CD8-positive, alpha-beta memory T cell (primary cell): ENCODE measurements at regions not wholly inside any gene's neighbourhood (a gene's known extent, or its start where the extent isn't known, plus 50 kb on each side); places are given as distances from the start of the nearest gene placed in this dataset.

ENCODE experiments used
- CTCF ChIA-PET: fragments of 350-600 bp; sonication (Branson Sonifier 250); formaldehyde crosslinking; loops from one replicate; lab custom pipeline; 2021; ENCODE audit warnings: antibody characterized with exemption; lab: Charles Lee
- POLR2A ChIA-PET: fragments of 350-600 bp; sonication (Branson Sonifier 250); formaldehyde crosslinking; loops from one replicate; lab custom pipeline; 2021; ENCODE audit warnings: antibody characterized with exemption; lab: Charles Lee
- DNase-seq, 5 donors: peaks; one replicate each; pipeline versions ENCODE4 v3.0.0 to v3.0.0-alpha.2; 2020 to 2022; ENCODE audit warnings: mixed read lengths in 1 of 5
- H3K27ac ChIP-seq: one replicate; pipeline ENCODE4 v1.7.0; 2013; ENCODE audit warnings: low read depth, mild to moderate bottlenecking, low read length, moderate library complexity
- H3K27me3 ChIP-seq: 2 replicates; pipeline ENCODE4 v1.7.0; 2013; ENCODE audit warnings: low read length, mild to moderate bottlenecking; ENCODE audit not compliant: insufficient read depth, poor library complexity, severe bottlenecking
- H3K36me3 ChIP-seq: 2 replicates; pipeline ENCODE4 v1.7.0; 2013; ENCODE audit warnings: mild to moderate bottlenecking, low read length, moderate library complexity; ENCODE audit not compliant: insufficient read depth
- H3K4me1 ChIP-seq: 2 replicates; pipeline ENCODE4 v1.7.0; 2013; ENCODE audit warnings: mild to moderate bottlenecking, low read length, moderate library complexity; ENCODE audit not compliant: insufficient read depth
- H3K4me3 ChIP-seq: 2 replicates; pipeline ENCODE4 v1.7.0; 2013; ENCODE audit warnings: mild to moderate bottlenecking, low read length
- H3K9me3 ChIP-seq: 2 replicates; pipeline ENCODE4 v1.7.0; 2013; ENCODE audit warnings: mild to moderate bottlenecking, low read length
- H3K27ac Mint-ChIP-seq, 8 donors: one replicate each; pipeline ENCODE4 v1.8.0; 2020 to 2021; ENCODE audit warnings: mixed read lengths in 8 of 8, mild to moderate bottlenecking in 6 of 8, inconsistent platforms in 3 of 8, moderate library complexity in 3 of 8
- H3K27me3 Mint-ChIP-seq, 2 donors: one replicate each; pipeline ENCODE4 v1.8.0; 2020 to 2021; ENCODE audit warnings: mixed read lengths in 2 of 2, mild to moderate bottlenecking in 1 of 2, moderate library complexity in 1 of 2
- H3K36me3 Mint-ChIP-seq, 3 donors: one replicate each; pipeline ENCODE4 v1.8.0; 2020 to 2021; ENCODE audit warnings: mixed read lengths in 3 of 3, inconsistent platforms in 1 of 3, mild to moderate bottlenecking in 1 of 3
- H3K4me1 Mint-ChIP-seq, 3 donors: one replicate each; pipeline ENCODE4 v1.8.0; 2020 to 2021; ENCODE audit warnings: mixed read lengths in 3 of 3, inconsistent platforms in 1 of 3, mild to moderate bottlenecking in 1 of 3
- H3K4me3 Mint-ChIP-seq, 7 donors: one replicate each; pipeline ENCODE4 v1.8.0; 2020 to 2021; ENCODE audit warnings: mixed read lengths in 7 of 7, mild to moderate bottlenecking in 6 of 7, moderate library complexity in 4 of 7, inconsistent platforms in 2 of 7
- H3K9me3 Mint-ChIP-seq, 5 donors: one replicate each; pipeline ENCODE4 v1.8.0; 2020 to 2022; ENCODE audit warnings: mixed read lengths in 5 of 5, mild to moderate bottlenecking in 3 of 5, moderate library complexity in 2 of 5, inconsistent platforms in 1 of 5

- no peak overlapping the region for H3K27ac Mint-ChIP-seq
- no peaks in the 10 kb centered on the region for H3K9me3 Mint-ChIP-seq
- H3K9me3 ChIP-seq, result no peaks in the 10 kb centered on the region
- H3K27ac ChIP-seq, result no peak overlapping the region
- no peaks in the 10 kb centered on the region for H3K27me3 Mint-ChIP-seq
- POLR2A ChIA-PET, result no interaction called here
- H3K36me3 ChIP-seq, result no peaks in the 10 kb centered on the region
- H3K4me3 ChIP-seq, result no peak overlapping the region
- no peaks in the 10 kb centered on the region for H3K4me1 Mint-ChIP-seq
- no peak overlapping the region for H3K4me3 Mint-ChIP-seq
- H3K4me1 ChIP-seq, result no peaks in the 10 kb centered on the region
- CTCF ChIA-PET, result no interaction called here
- no peaks in the 10 kb centered on the region for H3K36me3 Mint-ChIP-seq
- no peaks in the 10 kb centered on the region for H3K27me3 ChIP-seq
- DNase-seq, result no peak
Measured at GRCh38 chr14:22189881-22190280, 399.1 kb downstream of the DAD1 start.

DNA sequence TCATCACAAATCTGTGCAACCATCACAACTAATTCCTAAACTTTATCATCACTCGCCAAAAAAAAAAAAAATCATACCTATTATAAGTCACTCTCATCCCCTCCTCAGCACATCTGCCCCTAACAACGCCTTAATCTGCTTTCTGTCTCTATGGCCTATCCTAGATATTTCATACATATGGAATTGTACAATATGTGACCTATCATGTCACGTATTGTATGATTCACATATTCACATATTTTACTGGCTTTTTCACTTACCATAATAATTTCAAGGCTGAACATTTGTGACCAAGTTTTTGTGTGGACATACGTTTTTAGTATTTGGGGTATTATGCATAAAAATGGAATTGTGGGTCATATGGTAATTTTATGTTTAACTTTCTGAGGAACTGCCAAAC, 400.7 kb downstream of the DAD1 start:
- H3K9me3 Mint-ChIP-seq, result no peaks in the 10 kb centered on the region
- DNase-seq, result no peak
- H3K4me3 Mint-ChIP-seq, result no peak overlapping the region
- ChIA-PET POLR2A (no interaction called here), CTCF (no interaction called here)
- no peaks in the 10 kb centered on the region for H3K4me1 Mint-ChIP-seq
- Histone ChIP-seq H3K27ac (no peak overlapping the region), H3K4me1 (no peaks in the 10 kb centered on the region), H3K27me3 (no peaks in the 10 kb centered on the region), H3K4me3 (no peak overlapping the region), H3K36me3 (no peaks in the 10 kb centered on the region), H3K9me3 (no peaks in the 10 kb centered on the region)
- H3K27me3 Mint-ChIP-seq, result no peaks in the 10 kb centered on the region
- H3K27ac Mint-ChIP-seq, result no peak overlapping the region
- no peaks in the 10 kb centered on the region for H3K36me3 Mint-ChIP-seq

GRCh38 chr14:22185789-22186188, 403.2 kb downstream of the DAD1 start:
- DNase-seq, result no peak
- H3K9me3 Mint-ChIP-seq, result no peaks in the 10 kb centered on the region
- Histone ChIP-seq H3K4me3 (no peak overlapping the region), H3K27me3 (no peaks in the 10 kb centered on the region), H3K27ac (no peak overlapping the region), H3K9me3 (no peaks in the 10 kb centered on the region), H3K4me1 (no peaks in the 10 kb centered on the region), H3K36me3 (no peaks in the 10 kb centered on the region)
- H3K4me3 Mint-ChIP-seq, result no peak overlapping the region
- H3K4me1 Mint-ChIP-seq, result no peaks in the 10 kb centered on the region
- no peaks in the 10 kb centered on the region for H3K36me3 Mint-ChIP-seq
- H3K27me3 Mint-ChIP-seq, result no peaks in the 10 kb centered on the region
- ChIA-PET POLR2A (no interaction called here), CTCF (no interaction called here)
- H3K27ac Mint-ChIP-seq, result no peak overlapping the region

- H3K4me1 Mint-ChIP-seq, result no peaks in the 10 kb centered on the region
- no peaks in the 10 kb centered on the region for H3K4me1 ChIP-seq
- H3K36me3 ChIP-seq, result no peaks in the 10 kb centered on the region
- no peaks in the 10 kb centered on the region for H3K9me3 ChIP-seq
- no peaks in the 10 kb centered on the region for H3K27me3 Mint-ChIP-seq
- no peak overlapping the region for H3K4me3 ChIP-seq
- POLR2A ChIA-PET, result no interaction called here
- no peak overlapping the region for H3K27ac Mint-ChIP-seq
- no peaks in the 10 kb centered on the region for H3K27me3 ChIP-seq
- H3K4me3 Mint-ChIP-seq, result no peak overlapping the region
- CTCF ChIA-PET, result no interaction called here
- no peaks in the 10 kb centered on the region for H3K9me3 Mint-ChIP-seq
- no peak overlapping the region for H3K27ac ChIP-seq
- no peak for DNase-seq
- H3K36me3 Mint-ChIP-seq, result no peaks in the 10 kb centered on the region
Measured at GRCh38 chr14:22185191-22185590, 403.8 kb downstream of the DAD1 start.

DNA sequence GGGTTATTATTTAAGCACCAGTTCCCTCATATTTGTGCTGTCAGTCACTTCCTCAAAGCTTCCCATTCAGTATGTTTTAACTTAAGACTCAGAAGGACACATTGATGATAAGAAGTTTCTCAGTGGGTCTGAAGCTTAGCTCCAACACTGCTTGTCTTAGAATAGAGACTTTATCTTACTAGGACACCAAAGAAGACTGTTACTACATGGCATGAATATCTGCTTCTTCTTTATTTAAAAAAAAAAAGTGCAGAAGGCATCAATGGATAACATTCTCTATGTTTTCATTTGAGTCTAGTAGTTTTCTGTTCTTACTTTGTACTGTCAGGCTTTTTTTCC, 404.2 kb downstream of the DAD1 start:
- no peak overlapping the region for H3K27ac ChIP-seq
- no peaks in the 10 kb centered on the region for H3K27me3 ChIP-seq
- DNase-seq, result no peak
- H3K27ac Mint-ChIP-seq, result no peak overlapping the region
- POLR2A ChIA-PET, result no interaction called here
- H3K36me3 ChIP-seq, result no peaks in the 10 kb centered on the region
- no peaks in the 10 kb centered on the region for H3K36me3 Mint-ChIP-seq
- H3K4me3 Mint-ChIP-seq, result no peak overlapping the region
- H3K4me3 ChIP-seq, result no peak overlapping the region
- CTCF ChIA-PET, result no interaction called here
- H3K4me1 Mint-ChIP-seq, result no peaks in the 10 kb centered on the region
- H3K9me3 ChIP-seq, result no peaks in the 10 kb centered on the region
- no peaks in the 10 kb centered on the region for H3K27me3 Mint-ChIP-seq
- H3K4me1 ChIP-seq, result no peaks in the 10 kb centered on the region
- H3K9me3 Mint-ChIP-seq, result no peaks in the 10 kb centered on the region

DNA sequence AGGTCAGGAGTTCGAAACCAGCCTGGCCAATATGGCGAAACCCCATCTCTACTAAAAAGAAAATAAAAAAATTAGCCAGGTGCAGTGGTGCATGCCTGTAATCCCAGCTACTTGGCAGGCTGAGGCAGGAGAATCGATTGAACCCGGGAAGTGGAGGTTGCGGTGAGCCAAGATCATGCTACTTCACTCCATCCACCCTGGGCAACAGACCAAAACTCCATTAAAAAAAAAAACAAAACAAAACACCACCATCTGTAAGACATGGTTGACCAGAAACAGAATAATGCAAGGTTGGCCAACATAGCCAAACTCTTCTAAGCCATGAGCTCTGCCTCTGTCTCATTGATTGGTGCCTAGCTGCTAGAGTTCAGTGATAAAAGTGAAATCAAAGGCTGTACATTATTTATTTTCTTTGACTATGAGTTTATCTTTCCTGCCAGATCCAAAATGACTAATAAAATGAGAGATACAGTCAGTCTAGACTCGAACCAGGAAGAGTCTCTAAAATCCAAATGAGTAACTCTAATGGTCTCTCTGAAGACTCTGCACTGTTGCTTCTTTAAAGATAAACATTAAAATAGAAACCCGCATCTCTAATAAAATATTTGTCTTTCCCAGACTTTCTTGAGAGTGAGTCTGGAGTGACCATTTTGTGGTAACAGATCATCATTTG, 404.7 kb downstream of the DAD1 start:
- Histone ChIP-seq H3K27ac (no peak overlapping the region), H3K4me1 (no peaks in the 10 kb centered on the region), H3K4me3 (no peak overlapping the region), H3K9me3 (no peaks in the 10 kb centered on the region), H3K27me3 (no peaks in the 10 kb centered on the region), H3K36me3 (no peaks in the 10 kb centered on the region)
- Mint-ChIP-seq H3K27ac (no peak overlapping the region), H3K9me3 (no peaks in the 10 kb centered on the region), H3K4me3 (no peak overlapping the region), H3K36me3 (no peaks in the 10 kb centered on the region), H3K4me1 (no peaks in the 10 kb centered on the region), H3K27me3 (no peaks in the 10 kb centered on the region)
- CTCF ChIA-PET, result no interaction called here
- POLR2A ChIA-PET, result no interaction called here
- no peak for DNase-seq

DNA sequence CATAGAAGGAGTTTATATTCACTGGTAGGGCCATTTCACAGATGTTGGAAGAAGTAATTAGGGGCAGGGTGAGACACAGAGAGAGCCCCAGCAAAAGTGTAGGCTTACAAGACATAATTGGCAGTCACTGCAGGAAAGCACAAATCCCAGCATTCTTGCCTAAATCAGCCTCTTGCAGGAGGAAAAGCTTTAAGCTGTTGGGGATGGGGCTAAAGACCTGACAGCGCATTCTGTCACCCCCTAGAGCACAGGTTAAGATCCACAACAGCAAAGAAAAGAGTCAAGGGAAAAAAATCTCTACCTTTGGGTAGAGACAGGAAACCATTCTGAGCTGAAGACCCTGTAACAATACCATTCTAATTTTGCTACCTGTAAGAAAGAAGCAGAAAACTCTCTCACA, 409.0 kb downstream of the DAD1 start:
- Mint-ChIP-seq H3K9me3 (no peaks in the 10 kb centered on the region), H3K4me3 (no peak overlapping the region), H3K27me3 (no peaks in the 10 kb centered on the region), H3K4me1 (peaks cover 5 to 10% (median 9%) of the 10 kb centered on the region in 3 donors), H3K27ac (no peak overlapping the region), H3K36me3 (no peaks in the 10 kb centered on the region)
- Histone ChIP-seq H3K4me1 (no peaks in the 10 kb centered on the region), H3K4me3 (no peak overlapping the region), H3K27me3 (no peaks in the 10 kb centered on the region), H3K27ac (no peak overlapping the region), H3K36me3 (no peaks in the 10 kb centered on the region), H3K9me3 (no peaks in the 10 kb centered on the region)
- CTCF ChIA-PET, result no interaction called here
- POLR2A ChIA-PET, result no interaction called here
- no peak for DNase-seq

DNA sequence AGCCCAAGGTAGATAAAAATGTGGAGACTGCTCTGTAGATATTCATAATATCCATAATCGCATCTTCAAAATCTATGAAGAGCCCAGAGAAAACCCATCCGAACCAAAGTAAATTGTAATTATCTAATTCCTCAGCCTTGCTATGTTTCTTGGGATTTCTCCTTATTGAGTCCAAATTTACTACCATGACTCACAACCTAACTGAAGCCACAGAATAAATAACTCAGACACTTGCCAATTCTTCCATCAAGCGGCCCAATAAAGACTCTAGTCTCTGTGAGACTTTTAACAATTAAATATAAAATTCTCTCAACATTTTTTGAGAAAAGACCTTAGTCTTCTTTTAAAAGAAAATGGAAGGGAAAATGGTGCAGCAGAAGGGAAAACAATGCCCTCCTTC, 409.8 kb downstream of the DAD1 start:
- peaks cover 5 to 10% (median 9%) of the 10 kb centered on the region in 3 donors for H3K4me1 Mint-ChIP-seq

More for the DNA sequence above, 409.8 kb downstream of the DAD1 start:
- Histone ChIP-seq H3K36me3 (no peaks in the 10 kb centered on the region), H3K4me1 (no peaks in the 10 kb centered on the region), H3K9me3 (no peaks in the 10 kb centered on the region), H3K27me3 (no peaks in the 10 kb centered on the region), H3K27ac (no peak overlapping the region), H3K4me3 (no peak overlapping the region)
- ChIA-PET CTCF (no interaction called here), POLR2A (no interaction called here)
- no peaks in the 10 kb centered on the region for H3K27me3 Mint-ChIP-seq
- DNase-seq, result no peak
- H3K27ac Mint-ChIP-seq, result no peak overlapping the region
- no peak overlapping the region for H3K4me3 Mint-ChIP-seq
- no peaks in the 10 kb centered on the region for H3K36me3 Mint-ChIP-seq
- no peaks in the 10 kb centered on the region for H3K9me3 Mint-ChIP-seq
